Gastroesophageal sphincter (tissue), 3 donors: ENCODE measurements at regions not wholly inside any gene's neighbourhood (a gene's known extent, or its start where the extent isn't known, plus 50 kb on each side); places are given as distances from the start of the nearest gene placed in this dataset.

Source experiments
- CTCF ChIP-seq, 4 experiments: fragments of 200-600 bp in 2 of 4; fragments of 450-650 bp in 2 of 4; sonication (generic) in 1 of 4; IDR thresholded peaks; one replicate each; pipeline ENCODE4 v1.5.1; 2017 to 2019; ENCODE audit warnings: antibody characterized with exemption in 4 of 4, mild to moderate bottlenecking in 2 of 4, moderate library complexity in 2 of 4
- POLR2A ChIP-seq, 2 donors: fragments of 450-650 bp; IDR thresholded peaks; one replicate each; pipeline ENCODE4 v1.6.1; 2017; ENCODE audit warnings: antibody characterized with exemption in 2 of 2, mild to moderate bottlenecking in 2 of 2, moderate library complexity in 1 of 2
- POLR2AphosphoS5 ChIP-seq: sonication (generic); formaldehyde crosslinking; IDR thresholded peaks from one replicate; pipeline ENCODE4 v1.6.1; 2017; ENCODE audit warnings: antibody characterized with exemption

GRCh38 chr6:28776269-28777146, 147.3 kb downstream of the TRIM27 start:
- no peak for TF ChIP-seq CTCF (IDR thresholded peaks at IDR 0.05)
- TF ChIP-seq POLR2A (IDR thresholded peaks at IDR 0.05) = no peak
- TF ChIP-seq POLR2AphosphoS5 = no peak
